Transverse colon (tissue), 4 donors: ENCODE measurements at regions not wholly inside any gene's neighbourhood (a gene's known extent, or its start where the extent isn't known, plus 50 kb on each side); places are given as distances from the start of the nearest gene placed in this dataset.

Experiments
- DNase-seq: peaks from one replicate; pipeline ENCODE4 v3.0.0-alpha.2; 2019
- H3K27ac ChIP-seq, 4 donors: fragments of 200-600 bp; sonication (generic); 2 replicates each; pipeline ENCODE4 v1.5.1; 2016 to 2018; ENCODE audit warnings: inconsistent platforms in 4 of 4
- H3K27me3 ChIP-seq: fragments of 200-600 bp; sonication (generic); 2 replicates; pipeline ENCODE4 v1.5.1; 2017; ENCODE audit warnings: inconsistent platforms
- H3K36me3 ChIP-seq, 4 donors: fragments of 200-600 bp; sonication (generic); 2 replicates each; pipeline ENCODE4 v1.5.1; 2017 to 2019; ENCODE audit warnings: inconsistent platforms in 4 of 4
- H3K4me1 ChIP-seq, 4 donors: fragments of 200-600 bp; sonication (generic); 2 replicates each; pipeline ENCODE4 v1.5.1; 2017 to 2020; ENCODE audit warnings: inconsistent platforms in 4 of 4
- H3K4me3 ChIP-seq, 4 donors: fragments of 200-600 bp; sonication (generic); 1 replicate in 1 of 4; 2 replicates in 3 of 4; pipeline versions ENCODE4 v1.5.1 to v1.6.1; 2017 to 2019; ENCODE audit warnings: inconsistent platforms in 4 of 4
- H3K9me3 ChIP-seq, 2 donors: fragments of 200-600 bp; sonication (generic); 2 replicates each; pipeline ENCODE4 v1.5.1; 2017 to 2019; ENCODE audit warnings: inconsistent platforms in 2 of 2
- EP300 ChIP-seq: sonication (generic); formaldehyde crosslinking; IDR thresholded peaks from one replicate; pipeline ENCODE4 v1.6.1; 2017; ENCODE audit warnings: antibody characterized with exemption, low read depth
- POLR2A ChIP-seq: fragments of 450-650 bp; IDR thresholded peaks from one replicate; pipeline ENCODE4 v1.6.1; 2016; ENCODE audit warnings: antibody characterized with exemption, mild to moderate bottlenecking, moderate library complexity
- POLR2AphosphoS5 ChIP-seq, 3 donors: sonication (generic); formaldehyde crosslinking; IDR thresholded peaks; one replicate each; pipeline ENCODE4 v1.6.1; 2016; ENCODE audit warnings: antibody characterized with exemption in 3 of 3
- WGBS, 2 donors: methylation state at CpG; one replicate each; pipeline ENCODE4 v1.1.5; 2018; ENCODE audit warnings: low coverage in 1 of 2; 5-methylcytosine and 5-hydroxymethylcytosine counted together
- in situ Hi-C, 4 donors: fragments of 200-750 bp; cut with MboI; loops; one replicate each; pipeline versions ENCODE4 v1.15.0 to v1.15.1; 2017; ENCODE audit warnings: low sequenced_read_pairs in 3 of 4, low pct_ligation_motif_present in 1 of 4, low pct_unique_long_range_greater_than_20kb in 1 of 4
- intact Hi-C: fragments of 100-400 bp; cut with DNase I; formaldehyde crosslinking; loops from one replicate; pipeline ENCODE4 v1.15.1; 2023; ENCODE audit warnings: low total_unique reads
- TF ChIP-seq, protein P1 (sequence below), 5 experiments: fragments of 200-600 bp in 3 of 5; fragments of 450-650 bp in 2 of 5; sonication (generic) in 3 of 5; IDR thresholded peaks; 1 replicate in 2 of 5; 2 replicates in 3 of 5; pipeline ENCODE4 v1.5.1; 2016 to 2017; ENCODE audit warnings: antibody characterized with exemption in 5 of 5, inconsistent platforms in 3 of 5, mild to moderate bottlenecking in 2 of 5, moderate library complexity in 1 of 5

DNA sequence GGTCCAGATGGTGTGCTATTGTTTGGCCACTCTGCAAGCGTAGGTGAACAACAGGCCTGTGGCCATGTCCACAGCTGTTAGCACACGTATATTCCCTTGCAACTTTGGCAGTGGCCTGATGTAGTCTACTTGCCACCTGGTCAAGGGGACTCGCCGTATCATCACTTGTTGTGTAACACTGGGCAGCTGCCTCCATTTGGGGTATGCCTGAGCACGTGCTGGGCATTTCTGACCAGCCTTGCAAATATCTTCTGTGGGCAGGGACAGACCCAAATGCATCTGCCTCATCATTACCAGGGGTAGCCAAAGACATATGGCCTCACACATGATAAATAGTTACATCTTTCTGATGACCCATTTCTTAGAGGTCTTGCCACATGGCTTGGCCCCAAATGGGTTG, 434.2 kb downstream of the DYNC2H1 start:
- intact Hi-C loops = no loop called here
- Histone ChIP-seq H3K9me3 (no peaks in the 10 kb centered on the region), H3K27ac (no peak overlapping the region), H3K4me3 (no peak overlapping the region), H3K27me3 (no peaks in the 10 kb centered on the region), H3K36me3 (no peaks in the 10 kb centered on the region), H3K4me1 (no peaks in the 10 kb centered on the region)
- 73 to 87% methylated on average over 3 to 5 of the region's 5 CpGs for WGBS, 2 donors
- DNase-seq = no peak
- in situ Hi-C loops = no loop called here
- no peak for TF ChIP-seq EP300
- TF ChIP-seq, protein P1, sequence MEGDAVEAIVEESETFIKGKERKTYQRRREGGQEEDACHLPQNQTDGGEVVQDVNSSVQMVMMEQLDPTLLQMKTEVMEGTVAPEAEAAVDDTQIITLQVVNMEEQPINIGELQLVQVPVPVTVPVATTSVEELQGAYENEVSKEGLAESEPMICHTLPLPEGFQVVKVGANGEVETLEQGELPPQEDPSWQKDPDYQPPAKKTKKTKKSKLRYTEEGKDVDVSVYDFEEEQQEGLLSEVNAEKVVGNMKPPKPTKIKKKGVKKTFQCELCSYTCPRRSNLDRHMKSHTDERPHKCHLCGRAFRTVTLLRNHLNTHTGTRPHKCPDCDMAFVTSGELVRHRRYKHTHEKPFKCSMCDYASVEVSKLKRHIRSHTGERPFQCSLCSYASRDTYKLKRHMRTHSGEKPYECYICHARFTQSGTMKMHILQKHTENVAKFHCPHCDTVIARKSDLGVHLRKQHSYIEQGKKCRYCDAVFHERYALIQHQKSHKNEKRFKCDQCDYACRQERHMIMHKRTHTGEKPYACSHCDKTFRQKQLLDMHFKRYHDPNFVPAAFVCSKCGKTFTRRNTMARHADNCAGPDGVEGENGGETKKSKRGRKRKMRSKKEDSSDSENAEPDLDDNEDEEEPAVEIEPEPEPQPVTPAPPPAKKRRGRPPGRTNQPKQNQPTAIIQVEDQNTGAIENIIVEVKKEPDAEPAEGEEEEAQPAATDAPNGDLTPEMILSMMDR (IDR thresholded peaks at IDR 0.05) = no peak
- TF ChIP-seq POLR2A = no peak
- TF ChIP-seq POLR2AphosphoS5 (IDR thresholded peaks at IDR 0.05) = no peak

DNA sequence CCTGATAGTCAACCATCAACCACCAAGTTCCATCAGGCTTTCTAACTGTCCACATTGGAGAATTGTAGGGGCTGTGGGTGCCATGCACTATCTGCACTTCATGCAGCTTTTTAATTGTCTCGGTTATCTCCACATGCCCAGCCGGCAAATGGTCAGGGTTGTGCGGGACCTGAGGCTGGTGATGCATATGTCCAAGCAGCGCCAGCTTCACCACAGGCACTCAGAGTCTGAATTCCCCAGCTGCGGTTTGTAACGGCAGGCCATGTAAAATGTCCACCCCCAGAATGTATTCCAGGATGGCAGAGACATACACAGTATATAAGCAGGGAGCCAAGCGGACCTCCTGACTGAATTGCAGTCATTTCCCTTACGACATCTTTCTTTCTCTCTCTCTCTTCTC, 435.6 kb downstream of the DYNC2H1 start:
- Histone ChIP-seq H3K4me1 (no peaks in the 10 kb centered on the region), H3K9me3 (no peaks in the 10 kb centered on the region), H3K27ac (no peak overlapping the region), H3K36me3 (no peaks in the 10 kb centered on the region), H3K4me3 (no peak overlapping the region), H3K27me3 (no peaks in the 10 kb centered on the region)
- TF ChIP-seq, protein P1 (IDR thresholded peaks at IDR 0.05) = no peak
- TF ChIP-seq POLR2AphosphoS5 (IDR thresholded peaks at IDR 0.05) = no peak
- TF ChIP-seq EP300 = no peak
- no peak for TF ChIP-seq POLR2A
- DNase-seq = no peak
- WGBS, 2 donors = 87 to 91% methylated on average over 2 to 8 of the region's 8 CpGs
- in situ Hi-C loops = no loop called here
- intact Hi-C loops = no loop called here

DNA sequence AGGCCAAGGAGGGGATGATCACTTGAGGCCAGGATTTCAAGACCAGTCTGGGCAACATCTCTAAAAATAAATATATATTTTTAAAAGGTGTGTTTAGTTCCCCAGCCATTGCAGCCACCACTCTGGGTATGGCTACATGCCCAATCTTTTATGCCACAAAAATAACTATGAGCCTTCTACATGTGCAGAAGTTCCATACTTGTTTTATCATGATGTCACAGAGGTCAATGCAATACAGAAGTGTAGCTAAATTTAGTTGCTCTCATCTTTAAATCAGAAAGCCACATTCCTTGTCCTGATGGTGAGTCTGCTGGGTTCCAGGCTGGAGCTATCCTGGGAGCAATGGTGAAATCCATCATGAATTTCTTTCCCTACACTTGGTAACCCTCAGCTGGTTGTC, 436.3 kb downstream of the DYNC2H1 start:
- intact Hi-C loops = no loop called here

DNA sequence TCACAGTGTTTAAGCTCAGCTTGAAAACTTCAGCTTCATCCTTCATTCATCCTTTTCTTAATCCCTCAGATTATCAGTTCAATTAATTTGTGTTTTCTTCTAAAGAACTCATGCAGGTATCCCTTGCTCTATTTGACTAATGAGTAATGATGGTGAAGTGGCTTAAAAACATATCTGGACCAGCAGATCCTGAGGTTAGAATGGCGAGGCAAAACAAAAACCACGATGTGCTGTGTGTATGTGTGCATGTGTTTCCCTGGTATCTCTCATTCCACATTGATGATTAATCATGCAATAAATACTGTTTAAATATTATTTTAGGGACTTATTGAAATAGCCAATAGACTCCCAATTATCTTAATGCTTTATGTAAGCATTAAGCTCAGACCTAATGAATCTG, 437.0 kb downstream of the DYNC2H1 start:
- Histone ChIP-seq H3K27ac (no peak overlapping the region), H3K4me1 (no peaks in the 10 kb centered on the region), H3K4me3 (no peak overlapping the region), H3K27me3 (no peaks in the 10 kb centered on the region), H3K9me3 (no peaks in the 10 kb centered on the region), H3K36me3 (no peaks in the 10 kb centered on the region)
- in situ Hi-C loops (no loop called here), intact Hi-C loops (no loop called here)
- WGBS, 2 donors = 74 to 79% methylated on average over 2 of the region's 2 CpGs
- TF ChIP-seq, protein P1 (IDR thresholded peaks at IDR 0.05) = no peak
- no peak for TF ChIP-seq POLR2A
- TF ChIP-seq EP300 = no peak
- no peak for TF ChIP-seq POLR2AphosphoS5 (IDR thresholded peaks at IDR 0.05)
- no peak for DNase-seq

More for the DNA sequence above, 436.3 kb downstream of the DYNC2H1 start:
- H3K36me3 ChIP-seq = no peaks in the 10 kb centered on the region
- H3K9me3 ChIP-seq = no peaks in the 10 kb centered on the region
- in situ Hi-C loops = no loop called here
- no peaks in the 10 kb centered on the region for H3K27me3 ChIP-seq
- H3K4me3 ChIP-seq = no peak overlapping the region
- TF ChIP-seq, protein P1 (IDR thresholded peaks at IDR 0.05) = no peak
- TF ChIP-seq EP300 (no peak), POLR2AphosphoS5 (IDR thresholded peaks at IDR 0.05) (no peak), POLR2A (no peak)
- H3K4me1 ChIP-seq = no peaks in the 10 kb centered on the region
- no peak overlapping the region for H3K27ac ChIP-seq
- no peak for DNase-seq
